ENCODE measurements at regions not wholly inside any gene's neighbourhood (a gene's known extent, or its start where the extent isn't known, plus 50 kb on each side); places are given as distances from the start of the nearest gene placed in this dataset.

- H3K4me3 ChIP-seq (ENCODE audit: control insufficient read depth, low read depth, low read length), result no peak overlapping the region
- DNase-seq (ENCODE audit: low read depth), result no peak
- no peak for TF ChIP-seq CTCF (conservative IDR thresholded peaks at IDR 0.05; ENCODE audit: control insufficient read depth, insufficient read depth, low read depth, low read length)
Measured at GRCh38 chr2:6794448-6794847, 71.3 kb downstream of the CMPK2 start.
